ENCODE measurements at regions not wholly inside any gene's neighbourhood (a gene's known extent, or its start where the extent isn't known, plus 50 kb on each side); places are given as distances from the start of the nearest gene placed in this dataset.

GRCh38 chr12:92516277-92516600 is 186.6 kb upstream of the PLEKHG7 start:
- no peak overlapping the region for H3K4me3 ChIP-seq (ENCODE audit: low read depth, low read length)
- H3K27ac ChIP-seq (ENCODE audit: extremely low read depth, low read depth, low read length): no peak overlapping the region
- no peaks in the 10 kb centered on the region for H3K4me1 ChIP-seq (ENCODE audit: control insufficient read depth, insufficient read depth, low read length)
- H3K36me3 ChIP-seq (ENCODE audit: control insufficient read depth in 2 of 2, insufficient read depth in 1 of 2, low read length in 2 of 2): no peaks in the 10 kb centered on the region
- TF ChIP-seq ZNF629 (tag by site-specific recombination; IDR thresholded peaks at IDR 0.05): no peak
- no peak for TF ChIP-seq ZSCAN5A (tag by site-specific recombination; IDR thresholded peaks at IDR 0.05)
- no peak for TF ChIP-seq ZNF280C (tag by site-specific recombination; IDR thresholded peaks at IDR 0.05)
- TF ChIP-seq PRDM1 (tag by site-specific recombination; IDR thresholded peaks at IDR 0.05): no peak
- no peak for TF ChIP-seq ZNF610 (tag by site-specific recombination; IDR thresholded peaks at IDR 0.05; ENCODE audit: borderline replicate concordance)
- TF ChIP-seq KLF17 (tag by site-specific recombination; IDR thresholded peaks at IDR 0.05): no peak
- TF ChIP-seq WT1 (tag by site-specific recombination; IDR thresholded peaks at IDR 0.05): no peak
- TF ChIP-seq ZNF148 (tag by site-specific recombination; IDR thresholded peaks at IDR 0.05; ENCODE audit: borderline replicate concordance): no peak
- no peak for TF ChIP-seq ZBTB20 (tag by site-specific recombination; IDR thresholded peaks at IDR 0.05)
- no peak for TF ChIP-seq ZBTB11 (tag by site-specific recombination; conservative IDR thresholded peaks at IDR 0.05; ENCODE audit: low read depth)
- no peak for TF ChIP-seq FEZF1 (tag by site-specific recombination; IDR thresholded peaks at IDR 0.05)
- no peak for TF ChIP-seq ZFHX2 (tag by site-specific recombination; conservative IDR thresholded peaks at IDR 0.05)
- H3K9me3 ChIP-seq (ENCODE audit: control insufficient read depth, insufficient read depth, low read depth, low read length): no peaks in the 10 kb centered on the region
- ChIA-PET CTCF (interaction anchor here (1.2 kb wide), 1 partner anchor 15 kb away, joined by 3 read pairs; no protein-coding TSS in a partner anchor), POLR2A (interaction anchor here (0.6 kb wide), 1 partner anchor 79 kb away, joined by 4 read pairs; no protein-coding TSS in a partner anchor)

- Histone ChIP-seq H3K4me1 (ENCODE audit: control insufficient read depth, insufficient read depth, low read length) (no peaks in the 10 kb centered on the region), H3K27ac (ENCODE audit: extremely low read depth, low read depth, low read length) (no peak overlapping the region), H3K9me3 (ENCODE audit: control insufficient read depth, insufficient read depth, low read depth, low read length) (no peaks in the 10 kb centered on the region), H3K4me3 (ENCODE audit: low read depth, low read length) (no peak overlapping the region), H3K36me3 (ENCODE audit: control insufficient read depth in 2 of 2, insufficient read depth in 1 of 2, low read length in 2 of 2) (no peaks in the 10 kb centered on the region)
- ChIA-PET CTCF (no interaction called here), POLR2A (no interaction called here)
- TF ChIP-seq ZFHX2 (tag by site-specific recombination; conservative IDR thresholded peaks at IDR 0.05): no peak
- no peak for TF ChIP-seq ZNF639 (tag by site-specific recombination; IDR thresholded peaks at IDR 0.05)
- no peak for TF ChIP-seq ZNF174 (tag by site-specific recombination; IDR thresholded peaks at IDR 0.05)
These were observed 189.5 kb upstream of the PLEKHG7 start for GRCh38 chr12:92513231-92513730.
